ENCODE measurements at regions not wholly inside any gene's neighbourhood (a gene's known extent, or its start where the extent isn't known, plus 50 kb on each side); places are given as distances from the start of the nearest gene placed in this dataset.
"Not testable (repeated sequence)": the region's sequence is repeated elsewhere in the genome, so short reads cannot be mapped to it uniquely, and the experiment has no call there.

DNA sequence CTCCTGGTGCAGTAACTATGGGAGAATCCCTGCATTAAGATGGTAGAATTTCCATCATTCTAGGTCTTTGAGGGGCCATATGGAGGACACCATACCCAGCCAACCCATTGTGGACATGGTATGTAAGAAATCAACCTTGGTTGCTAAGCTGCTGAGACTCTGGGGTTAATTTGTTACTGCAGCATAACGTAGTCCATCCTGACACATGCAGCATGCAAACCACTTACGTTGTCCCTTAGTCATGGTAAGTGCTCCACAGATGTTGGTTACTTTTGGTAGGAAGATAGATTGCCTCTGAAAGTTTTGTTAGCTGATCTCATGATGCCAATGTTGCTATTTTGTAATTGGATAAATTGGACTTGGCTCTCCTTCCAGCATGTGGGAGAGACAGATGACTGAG lies 53.8 kb upstream of the EEF2KMT start:
- TF ChIP-seq, protein P1, sequence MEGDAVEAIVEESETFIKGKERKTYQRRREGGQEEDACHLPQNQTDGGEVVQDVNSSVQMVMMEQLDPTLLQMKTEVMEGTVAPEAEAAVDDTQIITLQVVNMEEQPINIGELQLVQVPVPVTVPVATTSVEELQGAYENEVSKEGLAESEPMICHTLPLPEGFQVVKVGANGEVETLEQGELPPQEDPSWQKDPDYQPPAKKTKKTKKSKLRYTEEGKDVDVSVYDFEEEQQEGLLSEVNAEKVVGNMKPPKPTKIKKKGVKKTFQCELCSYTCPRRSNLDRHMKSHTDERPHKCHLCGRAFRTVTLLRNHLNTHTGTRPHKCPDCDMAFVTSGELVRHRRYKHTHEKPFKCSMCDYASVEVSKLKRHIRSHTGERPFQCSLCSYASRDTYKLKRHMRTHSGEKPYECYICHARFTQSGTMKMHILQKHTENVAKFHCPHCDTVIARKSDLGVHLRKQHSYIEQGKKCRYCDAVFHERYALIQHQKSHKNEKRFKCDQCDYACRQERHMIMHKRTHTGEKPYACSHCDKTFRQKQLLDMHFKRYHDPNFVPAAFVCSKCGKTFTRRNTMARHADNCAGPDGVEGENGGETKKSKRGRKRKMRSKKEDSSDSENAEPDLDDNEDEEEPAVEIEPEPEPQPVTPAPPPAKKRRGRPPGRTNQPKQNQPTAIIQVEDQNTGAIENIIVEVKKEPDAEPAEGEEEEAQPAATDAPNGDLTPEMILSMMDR (conservative IDR thresholded peaks at IDR 0.05; ENCODE audit: low read depth in 2 of 2), result not testable (repeated sequence)
- TF ChIP-seq EZH2phosphoT487 (IDR thresholded peaks at IDR 0.05; ENCODE audit: unreplicated experiment); POLR2AphosphoS5 (IDR thresholded peaks at IDR 0.05; ENCODE audit: low read depth); CREB1 (CRISPR knock-in tag; IDR thresholded peaks at IDR 0.05; ENCODE audit: low read depth); EZH2 (IDR thresholded peaks at IDR 0.05; ENCODE audit: low read depth, unreplicated experiment); JUNB (IDR thresholded peaks at IDR 0.05; ENCODE audit: unreplicated experiment); REST (IDR thresholded peaks at IDR 0.05; ENCODE audit: unreplicated experiment); ZNF331 (CRISPR knock-in tag; IDR thresholded peaks at IDR 0.05; ENCODE audit: low read depth): not testable (repeated sequence)
